ENCODE measurements at regions not wholly inside any gene's neighbourhood (a gene's known extent, or its start where the extent isn't known, plus 50 kb on each side); places are given as distances from the start of the nearest gene placed in this dataset.

- DNase-seq: no peak
- peaks cover 1 to 11% of the 10 kb centered on the region in 2 donors for H3K4me1 ChIP-seq (ENCODE audit: control insufficient read depth in 1 of 2, insufficient read depth in 2 of 2, low read length in 2 of 2)
- intact Hi-C loops (cut with DNase I): no loop called here
Observed at GRCh38 chr6:21733311-21733710, 139.8 kb downstream of the SOX4 start.

GRCh38 chr6:21734204-21734603, 140.7 kb downstream of the SOX4 start:
- no peaks in the 10 kb centered on the region for H3K36me3 ChIP-seq (ENCODE audit: control insufficient read depth in 1 of 2, insufficient read depth in 2 of 2, low read length in 1 of 2)
- ATAC-seq (ENCODE audit: low FRiP score): no peak
- H3K27me3 ChIP-seq (ENCODE audit: control insufficient read depth in 1 of 2, insufficient read depth in 2 of 2, low read length in 1 of 2): no peaks in the 10 kb centered on the region
- no peak for DNase-seq
- H3K9me3 ChIP-seq (ENCODE audit: control insufficient read depth, low read length): no peaks in the 10 kb centered on the region
- H3K27ac ChIP-seq (ENCODE audit: low read depth in 1 of 2, low read length in 2 of 2): no peak overlapping the region
- no peak overlapping the region for H3K4me3 ChIP-seq (ENCODE audit: low read length in 2 of 2)
- intact Hi-C loops (cut with DNase I): no loop called here
- H3K4me1 ChIP-seq (ENCODE audit: control insufficient read depth in 1 of 2, insufficient read depth in 2 of 2, low read length in 2 of 2): peaks cover 1 to 9% of the 10 kb centered on the region in 2 donors
- 78 to 84% methylated on average over 3 of the region's 3 CpGs for WGBS, 2 donors

More at GRCh38 chr6:21733311-21733710, 139.8 kb downstream of the SOX4 start:
- WGBS, 2 donors: 15 to 26% methylated on average over 1 of the region's 1 CpG
- Histone ChIP-seq H3K36me3 (ENCODE audit: control insufficient read depth in 1 of 2, insufficient read depth in 2 of 2, low read length in 1 of 2) (no peaks in the 10 kb centered on the region), H3K4me3 (ENCODE audit: low read length in 2 of 2) (no peak overlapping the region), H3K9me3 (ENCODE audit: control insufficient read depth, low read length) (no peaks in the 10 kb centered on the region), H3K27me3 (ENCODE audit: control insufficient read depth in 1 of 2, insufficient read depth in 2 of 2, low read length in 1 of 2) (no peaks in the 10 kb centered on the region), H3K27ac (ENCODE audit: low read depth in 1 of 2, low read length in 2 of 2) (no peak overlapping the region)
- no peak for ATAC-seq (ENCODE audit: low FRiP score)

- Histone ChIP-seq H3K4me1 (ENCODE audit: control insufficient read depth in 1 of 2, insufficient read depth in 2 of 2, low read length in 2 of 2) (peaks cover 0 to 3% of the 10 kb centered on the region in 2 donors), H3K36me3 (ENCODE audit: control insufficient read depth in 1 of 2, insufficient read depth in 2 of 2, low read length in 1 of 2) (no peaks in the 10 kb centered on the region), H3K4me3 (ENCODE audit: low read length in 2 of 2) (no peak overlapping the region), H3K27ac (ENCODE audit: low read depth in 1 of 2, low read length in 2 of 2) (no peak overlapping the region), H3K27me3 (ENCODE audit: control insufficient read depth in 1 of 2, insufficient read depth in 2 of 2, low read length in 1 of 2) (no peaks in the 10 kb centered on the region), H3K9me3 (ENCODE audit: control insufficient read depth, low read length) (no peaks in the 10 kb centered on the region)
- DNase-seq (no peak), ATAC-seq (ENCODE audit: low FRiP score) (no peak)
- 88 to 92% methylated on average over 5 of the region's 5 CpGs for WGBS, 2 donors
- intact Hi-C loops (cut with DNase I): no loop called here
Observed at GRCh38 chr6:21738180-21739094, 144.9 kb downstream of the SOX4 start.

- H3K4me3 ChIP-seq (ENCODE audit: low read length in 2 of 2): no peak overlapping the region
- no peaks in the 10 kb centered on the region for H3K27me3 ChIP-seq (ENCODE audit: control insufficient read depth in 1 of 2, insufficient read depth in 2 of 2, low read length in 1 of 2)
- H3K36me3 ChIP-seq (ENCODE audit: control insufficient read depth in 1 of 2, insufficient read depth in 2 of 2, low read length in 1 of 2): no peaks in the 10 kb centered on the region
- H3K9me3 ChIP-seq (ENCODE audit: control insufficient read depth, low read length): no peaks in the 10 kb centered on the region
- H3K27ac ChIP-seq (ENCODE audit: low read depth in 1 of 2, low read length in 2 of 2): no peak overlapping the region
- DNase-seq (no peak), ATAC-seq (ENCODE audit: low FRiP score) (no peak)
- WGBS, 2 donors: 76 to 93% methylated on average over 2 of the region's 2 CpGs
- peaks cover 0 to 4% of the 10 kb centered on the region in 2 donors for H3K4me1 ChIP-seq (ENCODE audit: control insufficient read depth in 1 of 2, insufficient read depth in 2 of 2, low read length in 2 of 2)
- intact Hi-C loops (cut with DNase I): no loop called here
Observed at GRCh38 chr6:21739241-21739640, 145.7 kb downstream of the SOX4 start.

GRCh38 chr6:21739838-21740237, 146.3 kb downstream of the SOX4 start:
- WGBS, 2 donors: 90 to 91% methylated on average over 5 of the region's 5 CpGs

GRCh38 chr6:21740376-21741124, 147.0 kb downstream of the SOX4 start:
- Histone ChIP-seq H3K27ac (ENCODE audit: low read depth in 1 of 2, low read length in 2 of 2) (no peak overlapping the region), H3K36me3 (ENCODE audit: control insufficient read depth in 1 of 2, insufficient read depth in 2 of 2, low read length in 1 of 2) (no peaks in the 10 kb centered on the region), H3K9me3 (ENCODE audit: control insufficient read depth, low read length) (no peaks in the 10 kb centered on the region), H3K4me1 (ENCODE audit: control insufficient read depth in 1 of 2, insufficient read depth in 2 of 2, low read length in 2 of 2) (peaks cover 0 to 4% of the 10 kb centered on the region in 2 donors), H3K4me3 (ENCODE audit: low read length in 2 of 2) (no peak overlapping the region), H3K27me3 (ENCODE audit: control insufficient read depth in 1 of 2, insufficient read depth in 2 of 2, low read length in 1 of 2) (no peaks in the 10 kb centered on the region)
- intact Hi-C loops (cut with DNase I): no loop called here
- WGBS, 2 donors: 60 to 69% methylated on average over 4 of the region's 4 CpGs
- ATAC-seq (ENCODE audit: low FRiP score) (no peak), DNase-seq (no peak)

More at GRCh38 chr6:21739838-21740237, 146.3 kb downstream of the SOX4 start:
- H3K36me3 ChIP-seq (ENCODE audit: control insufficient read depth in 1 of 2, insufficient read depth in 2 of 2, low read length in 1 of 2): no peaks in the 10 kb centered on the region
- H3K27ac ChIP-seq (ENCODE audit: low read depth in 1 of 2, low read length in 2 of 2): no peak overlapping the region
- peaks cover 0 to 4% of the 10 kb centered on the region in 2 donors for H3K4me1 ChIP-seq (ENCODE audit: control insufficient read depth in 1 of 2, insufficient read depth in 2 of 2, low read length in 2 of 2)
- no peaks in the 10 kb centered on the region for H3K9me3 ChIP-seq (ENCODE audit: control insufficient read depth, low read length)
- intact Hi-C loops (cut with DNase I): no loop called here
- no peak for ATAC-seq (ENCODE audit: low FRiP score)
- no peaks in the 10 kb centered on the region for H3K27me3 ChIP-seq (ENCODE audit: control insufficient read depth in 1 of 2, insufficient read depth in 2 of 2, low read length in 1 of 2)
- no peak overlapping the region for H3K4me3 ChIP-seq (ENCODE audit: low read length in 2 of 2)
- DNase-seq: no peak

- intact Hi-C loops (cut with DNase I): no loop called here
- no peaks in the 10 kb centered on the region for H3K9me3 ChIP-seq (ENCODE audit: control insufficient read depth, low read length)
- no peak overlapping the region for H3K27ac ChIP-seq (ENCODE audit: low read depth in 1 of 2, low read length in 2 of 2)
- H3K36me3 ChIP-seq (ENCODE audit: control insufficient read depth in 1 of 2, insufficient read depth in 2 of 2, low read length in 1 of 2): no peaks in the 10 kb centered on the region
- ATAC-seq (ENCODE audit: low FRiP score) (no peak), DNase-seq (no peak)
- no peaks in the 10 kb centered on the region for H3K27me3 ChIP-seq (ENCODE audit: control insufficient read depth in 1 of 2, insufficient read depth in 2 of 2, low read length in 1 of 2)
- no peak overlapping the region for H3K4me3 ChIP-seq (ENCODE audit: low read length in 2 of 2)
- 34 to 43% methylated on average over 6 of the region's 6 CpGs for WGBS, 2 donors
- peaks cover 0 to 4% of the 10 kb centered on the region in 2 donors for H3K4me1 ChIP-seq (ENCODE audit: control insufficient read depth in 1 of 2, insufficient read depth in 2 of 2, low read length in 2 of 2)
Observed at GRCh38 chr6:21741221-21742109, 147.9 kb downstream of the SOX4 start.

- Histone ChIP-seq H3K9me3 (ENCODE audit: control insufficient read depth, low read length) (no peaks in the 10 kb centered on the region), H3K4me1 (ENCODE audit: control insufficient read depth in 1 of 2, insufficient read depth in 2 of 2, low read length in 2 of 2) (peaks cover 0 to 4% of the 10 kb centered on the region in 2 donors), H3K27ac (ENCODE audit: low read depth in 1 of 2, low read length in 2 of 2) (no peak overlapping the region), H3K4me3 (ENCODE audit: low read length in 2 of 2) (no peak overlapping the region), H3K27me3 (ENCODE audit: control insufficient read depth in 1 of 2, insufficient read depth in 2 of 2, low read length in 1 of 2) (no peaks in the 10 kb centered on the region), H3K36me3 (ENCODE audit: control insufficient read depth in 1 of 2, insufficient read depth in 2 of 2, low read length in 1 of 2) (no peaks in the 10 kb centered on the region)
- no peak for ATAC-seq (ENCODE audit: low FRiP score)
- 80 to 84% methylated on average over 6 of the region's 6 CpGs for WGBS, 2 donors
- intact Hi-C loops (cut with DNase I): no loop called here
- no peak for DNase-seq
Observed at GRCh38 chr6:21742238-21742660, 148.7 kb downstream of the SOX4 start.

All from aorta (tissue), 5 donors.